SK-N-SH (cell line): ENCODE measurements at regions not wholly inside any gene's neighbourhood (a gene's known extent, or its start where the extent isn't known, plus 50 kb on each side); places are given as distances from the start of the nearest gene placed in this dataset.

Experiments
- CTCF ChIA-PET: fragments of 300-600, 350-600 bp; formaldehyde crosslinking; extraction: SDS; loops from one replicate; lab custom pipeline; 2021; lab: Yijun Ruan, JAX
- POLR2A ChIA-PET: fragments of 350-600 bp; sonication (Branson Sonifier 250); formaldehyde crosslinking; extraction: SDS; loops from one replicate; lab custom pipeline; 2020; ENCODE audit warnings: antibody characterized with exemption, inconsistent platforms; lab: Yijun Ruan, JAX
- DNase-seq: peaks from one replicate; pipeline ENCODE4 v3.0.0; 2012
- H2AFZ ChIP-seq: fragments of 200-600 bp; sonication (generic); 2 replicates; pipeline ENCODE4 v1.8.1; 2016; ENCODE audit warnings: antibody characterized with exemption, mild to moderate bottlenecking, low read depth
- H3F3A ChIP-seq: fragments of 200-600 bp; sonication (generic); replicated peaks from 2 replicates; pipeline ENCODE3; 2016; ENCODE audit warnings: antibody characterized with exemption, mild to moderate bottlenecking; ENCODE audit not compliant: insufficient read depth
- H3K27ac ChIP-seq, 2 experiments: fragments of 200-500 bp in 1 of 2; fragments of 200-600 bp in 1 of 2; sonication (Bioruptor generic) in 1 of 2; sonication (generic), shearing (Covaris generic) in 1 of 2; 2 replicates each; pipeline versions ENCODE4 v1.5.1 to v1.6.1; 2014 to 2016; ENCODE audit warnings: low read depth in 2 of 2, inconsistent platforms in 1 of 2, low read length in 1 of 2, mild to moderate bottlenecking in 1 of 2, mixed read lengths in 1 of 2
- H3K27me3 ChIP-seq: fragments of 200-600 bp; sonication (generic), shearing (Covaris generic); 2 replicates; pipeline ENCODE4 v1.6.1; 2016; ENCODE audit warnings: mixed run types; ENCODE audit not compliant: insufficient read depth
- H3K36me3 ChIP-seq, 2 experiments: fragments of 200-500 bp in 1 of 2; fragments of 200-600 bp in 1 of 2; sonication (Bioruptor generic) in 1 of 2; sonication (generic) in 1 of 2; replicated peaks in 1 of 2; 2 replicates each; pipeline versions ENCODE3 to v1.5.1; 2014 to 2016; ENCODE audit warnings: low read length in 1 of 2, mild to moderate bottlenecking in 1 of 2; ENCODE audit not compliant: insufficient read depth in 2 of 2, control insufficient read depth in 1 of 2
- H3K4me1 ChIP-seq, 2 experiments: fragments of 200-500 bp in 1 of 2; fragments of 200-600 bp in 1 of 2; sonication (Bioruptor generic) in 1 of 2; sonication (generic), shearing (Covaris generic) in 1 of 2; 2 replicates each; pipeline versions ENCODE4 v1.5.1 to v1.6.1; 2014 to 2016; ENCODE audit warnings: low read depth in 1 of 2, low read length in 1 of 2, mixed run types in 1 of 2; ENCODE audit not compliant: insufficient read depth in 2 of 2, control insufficient read depth in 1 of 2
- H3K4me2 ChIP-seq: fragments of 200-600 bp; sonication (generic), shearing (Covaris generic); 2 replicates; pipeline ENCODE4 v1.6.1; 2017; ENCODE audit warnings: mixed run types
- H3K4me3 ChIP-seq, 2 experiments: fragments of 200-500 bp in 1 of 2; fragments of 200-600 bp in 1 of 2; sonication (Bioruptor generic) in 1 of 2; sonication (generic), shearing (Covaris generic) in 1 of 2; 2 replicates each; pipeline versions ENCODE4 v1.5.1 to v1.8.1; 2014 to 2016; ENCODE audit warnings: low read depth in 2 of 2, inconsistent platforms in 1 of 2, low read length in 1 of 2, mild to moderate bottlenecking in 1 of 2, mixed read lengths in 1 of 2, moderate library complexity in 1 of 2
- H3K79me2 ChIP-seq: fragments of 200-600 bp; sonication (generic); 2 replicates; pipeline ENCODE4 v1.8.1; 2017; ENCODE audit warnings: mild to moderate bottlenecking; ENCODE audit not compliant: insufficient read depth
- H3K9ac ChIP-seq: fragments of 200-600 bp; sonication (generic); 2 replicates; pipeline ENCODE4 v1.6.1; 2017; ENCODE audit warnings: mixed run types
- H3K9me2 ChIP-seq: fragments of 200-600 bp; sonication (generic); 2 replicates; pipeline ENCODE4 v1.6.1; 2017; ENCODE audit warnings: mixed run types
- H3K9me3 ChIP-seq: fragments of 200-600 bp; sonication (generic); 2 replicates; pipeline ENCODE4 v1.6.1; 2017; ENCODE audit warnings: mixed run types, mild to moderate bottlenecking, moderate library complexity
- H4K20me1 ChIP-seq: fragments of 200-600 bp; sonication (generic); 2 replicates; pipeline ENCODE4 v1.6.1; 2017; ENCODE audit warnings: mild to moderate bottlenecking, mixed run types; ENCODE audit not compliant: insufficient read depth
- EZH2phosphoT487 ChIP-seq: fragments of 200-600 bp; sonication (generic); IDR thresholded peaks from 2 replicates; pipeline ENCODE4 v1.6.1; 2017; ENCODE audit warnings: low read depth, mixed run types, mild to moderate bottlenecking, antibody characterized with exemption, moderate library complexity, borderline replicate concordance
- GABPA ChIP-seq: IDR thresholded peaks from 2 replicates; pipeline ENCODE4 v1.4.0; 2012; ENCODE audit warnings: low read depth, mild to moderate bottlenecking
- GATA2 ChIP-seq: sonication (generic); formaldehyde crosslinking; IDR thresholded peaks from 2 replicates; pipeline ENCODE4 v1.5.0; 2020; ENCODE audit warnings: mild to moderate bottlenecking, missing genetic modification reagents
- JUND ChIP-seq: IDR thresholded peaks from 2 replicates; pipeline ENCODE4 v1.4.0; 2012
- MEF2A ChIP-seq: IDR thresholded peaks from 2 replicates; pipeline ENCODE4 v1.4.0; 2012; ENCODE audit warnings: low read depth, borderline replicate concordance
- NFIC ChIP-seq: IDR thresholded peaks from 2 replicates; pipeline ENCODE4 v1.4.0; 2012; ENCODE audit warnings: borderline replicate concordance
- NRF1 ChIP-seq: IDR thresholded peaks from 2 replicates; pipeline ENCODE4 v1.6.1; 2012; ENCODE audit warnings: low read depth, mild to moderate bottlenecking, low read length
- POLR2AphosphoS5 ChIP-seq: IDR thresholded peaks from 2 replicates; pipeline ENCODE4 v1.6.1; 2012; ENCODE audit warnings: low read depth, low read length
- RAD21 ChIP-seq: IDR thresholded peaks from 2 replicates; pipeline ENCODE4 v1.6.1; 2012; ENCODE audit warnings: mild to moderate bottlenecking, low read length
- RCOR1 ChIP-seq: fragments of 150-350 bp; IDR thresholded peaks from 2 replicates; pipeline ENCODE4 v1.6.1; 2017; ENCODE audit warnings: antibody characterized with exemption, low read length
- REST ChIP-seq: IDR thresholded peaks from 2 replicates; pipeline ENCODE4 v1.6.1; 2012; ENCODE audit warnings: mild to moderate bottlenecking, low read depth, low read length, moderate library complexity
- RXRA ChIP-seq: IDR thresholded peaks from 2 replicates; pipeline ENCODE4 v1.4.0; 2012; ENCODE audit warnings: low read depth, mild to moderate bottlenecking, borderline replicate concordance
- TAF1 ChIP-seq: IDR thresholded peaks from 2 replicates; pipeline ENCODE4 v1.6.1; 2012; ENCODE audit warnings: low read depth, mild to moderate bottlenecking, low read length, moderate library complexity, borderline replicate concordance
- TCF12 ChIP-seq: IDR thresholded peaks from 2 replicates; pipeline ENCODE4 v1.4.0; 2012
- ZBTB33 ChIP-seq: IDR thresholded peaks from 2 replicates; pipeline ENCODE4 v1.4.0; 2012; ENCODE audit warnings: low read depth, borderline replicate concordance
- WGBS: methylation state at CpG from one replicate; pipeline ENCODE4 v1.1.6; 2017; ENCODE audit warnings: low lambda C conversion rate; 5-methylcytosine and 5-hydroxymethylcytosine counted together

- Histone ChIP-seq H3K27ac (no peak overlapping the region), H3K9me2 (no peaks in the 10 kb centered on the region; the same call in 1 of the 2 replicates), H3K9me3 (no peaks in the 10 kb centered on the region), H2AFZ (no peak overlapping the region), H4K20me1 (no peaks in the 10 kb centered on the region), H3K79me2 (no peaks in the 10 kb centered on the region), H3K9ac (no peak overlapping the region), H3K4me2 (no peak overlapping the region), H3K4me3 (no peak overlapping the region), H3K27me3 (no peaks in the 10 kb centered on the region), H3F3A (no peaks in the 10 kb centered on the region), H3K4me1 (no peaks in the 10 kb centered on the region), H3K36me3 (no peaks in the 10 kb centered on the region)
- TF ChIP-seq JUND (no peak), EZH2phosphoT487 (no peak), REST (no peak)
- no peak for DNase-seq
- ChIA-PET POLR2A (no interaction called here), CTCF (no interaction called here)
These were observed 354.1 kb downstream of the TEX13C start for GRCh38 chrX:125673758-125674157.

- Histone ChIP-seq H4K20me1 (no peaks in the 10 kb centered on the region), H3K27ac (no peak overlapping the region), H3K4me2 (no peak overlapping the region), H3K36me3 (no peaks in the 10 kb centered on the region), H3K4me3 (no peak overlapping the region), H3F3A (no peaks in the 10 kb centered on the region), H2AFZ (no peak overlapping the region), H3K4me1 (no peaks in the 10 kb centered on the region), H3K27me3 (no peaks in the 10 kb centered on the region), H3K9ac (no peak overlapping the region), H3K9me2 (no peaks in the 10 kb centered on the region; the same call in 1 of the 2 replicates), H3K9me3 (no peaks in the 10 kb centered on the region), H3K79me2 (no peaks in the 10 kb centered on the region)
- WGBS: 0% methylated on average over 3 of the region's 3 CpGs
- TF ChIP-seq MEF2A: no peak
- no peak for TF ChIP-seq TAF1
- TF ChIP-seq RXRA: no peak
- no peak for TF ChIP-seq RCOR1
- no peak for TF ChIP-seq TCF12
- no peak for TF ChIP-seq ZBTB33
- no peak for TF ChIP-seq GATA2 (CRISPR knock-in tag)
- no peak for TF ChIP-seq POLR2AphosphoS5
- TF ChIP-seq NRF1: no peak
- TF ChIP-seq GABPA: no peak
- TF ChIP-seq NFIC: no peak
- no peak for TF ChIP-seq RAD21
- DNase-seq: no peak
- ChIA-PET CTCF (no interaction called here), POLR2A (no interaction called here)
These were observed 358.6 kb downstream of the TEX13C start for GRCh38 chrX:125678258-125678657.
